ENCODE measurements at regions not wholly inside any gene's neighbourhood (a gene's known extent, or its start where the extent isn't known, plus 50 kb on each side); places are given as distances from the start of the nearest gene placed in this dataset.

DNA sequence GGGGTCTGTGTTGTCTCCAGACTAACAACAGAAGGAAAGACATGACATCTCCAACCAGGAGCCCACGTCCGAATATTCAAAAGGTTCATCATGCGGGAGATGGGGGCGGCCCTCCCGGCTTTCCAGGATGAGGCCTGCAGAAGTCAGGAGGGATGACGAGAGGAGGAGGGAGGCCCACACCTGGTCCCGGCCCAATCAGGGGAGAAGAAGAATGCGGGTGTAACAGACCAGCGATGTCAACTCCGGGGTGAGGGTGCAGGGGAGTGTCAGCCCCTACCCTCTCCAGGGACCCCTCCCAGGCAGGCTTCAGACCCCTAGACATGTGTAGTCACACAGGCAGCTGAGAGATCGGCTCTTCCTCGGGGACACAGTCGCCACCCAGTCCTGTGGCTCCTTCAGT, 275.3 kb upstream of the ZNF507 start:
- Histone ChIP-seq H3K9ac (ENCODE audit: low read depth, low read length) (no peak overlapping the region), H2AK9ac (replicated peaks; ENCODE audit: low read depth, low read length, poor library complexity) (no peak overlapping the region), H2BK5ac (ENCODE audit: low read depth, low read length, poor library complexity, severe bottlenecking) (no peak overlapping the region), H3K56ac (ENCODE audit: extremely low read depth, insufficient read depth, low read length) (no peak overlapping the region), H2AFZ (replicated peaks; ENCODE audit: low read length, poor library complexity) (no peak overlapping the region), H3K4me2 (ENCODE audit: low read depth, low read length) (no peak overlapping the region), H3K9me3 (ENCODE audit: control insufficient read depth, insufficient read depth, low read length) (peaks cover 9% of the 10 kb centered on the region), H4K91ac (ENCODE audit: insufficient read depth, low read depth, low read length) (no peak overlapping the region), H3K79me1 (ENCODE audit: low read depth in 1 of 2, low read length in 2 of 2) (no peaks in the 10 kb centered on the region), H4K5ac (ENCODE audit: low read depth, low read length) (no peak overlapping the region), H4K20me1 (ENCODE audit: insufficient read depth, low read length) (no peaks in the 10 kb centered on the region), H2BK15ac (ENCODE audit: low read depth, low read length) (no peak overlapping the region), H3K9me1 (ENCODE audit: insufficient read depth, low read length) (no peaks in the 10 kb centered on the region), H2BK20ac (ENCODE audit: low read depth, low read length) (no peak overlapping the region), H3K27me3 (ENCODE audit: control insufficient read depth, insufficient read depth, low read length) (no peaks in the 10 kb centered on the region), H3K4me1 (ENCODE audit: control insufficient read depth, insufficient read depth, low read length) (no peaks in the 10 kb centered on the region), H2AK5ac (ENCODE audit: low read depth, low read length) (no peak overlapping the region), H4K8ac (ENCODE audit: low read depth in 2 of 2, low read length in 2 of 2) (no peak overlapping the region), H3K14ac (replicated peaks; ENCODE audit: low read depth, low read length) (no peak overlapping the region), H3K23ac (ENCODE audit: low read depth, low read length) (no peak overlapping the region), H3K4me3 (ENCODE audit: insufficient read depth, low read depth, low read length) (no peak overlapping the region), H3K27ac (ENCODE audit: insufficient read depth, low read length) (no peak overlapping the region), H3K36me3 (ENCODE audit: control insufficient read depth, insufficient read depth, low read length) (no peaks in the 10 kb centered on the region), H3K4ac (ENCODE audit: low read depth, low read length) (no peak overlapping the region), H2BK120ac (ENCODE audit: low read depth, low read length) (no peak overlapping the region), H3K18ac (ENCODE audit: low read depth, low read length) (no peak overlapping the region)
- ChIA-PET POLR2A (ENCODE audit: unreplicated experiment) (no interaction called here), CTCF (no interaction called here)
- dilution Hi-C loops (cut with HindIII; ENCODE audit: low sequenced_read_pairs, unreplicated experiment) (no loop called here), intact Hi-C loops (cut with micrococcal nuclease) (no loop called here), in situ Hi-C loops (cut with MboI; ENCODE audit: low sequenced_read_pairs) (no loop called here)
- DNase-seq = no peak
- ATAC-seq (ENCODE audit: low read depth) = no peak
- TF ChIP-seq BHLHE40 (IDR thresholded peaks at IDR 0.05; ENCODE audit: low read depth, low read length) = no peak
- no peak for TF ChIP-seq FOS (IDR thresholded peaks at IDR 0.05; ENCODE audit: low read depth, low read length)
- no peak for TF ChIP-seq MAFK (IDR thresholded peaks at IDR 0.05; ENCODE audit: low read depth, low read length)
- TF ChIP-seq, protein P1, sequence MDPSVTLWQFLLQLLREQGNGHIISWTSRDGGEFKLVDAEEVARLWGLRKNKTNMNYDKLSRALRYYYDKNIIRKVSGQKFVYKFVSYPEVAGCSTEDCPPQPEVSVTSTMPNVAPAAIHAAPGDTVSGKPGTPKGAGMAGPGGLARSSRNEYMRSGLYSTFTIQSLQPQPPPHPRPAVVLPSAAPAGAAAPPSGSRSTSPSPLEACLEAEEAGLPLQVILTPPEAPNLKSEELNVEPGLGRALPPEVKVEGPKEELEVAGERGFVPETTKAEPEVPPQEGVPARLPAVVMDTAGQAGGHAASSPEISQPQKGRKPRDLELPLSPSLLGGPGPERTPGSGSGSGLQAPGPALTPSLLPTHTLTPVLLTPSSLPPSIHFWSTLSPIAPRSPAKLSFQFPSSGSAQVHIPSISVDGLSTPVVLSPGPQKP (IDR thresholded peaks at IDR 0.05; ENCODE audit: borderline replicate concordance, low read depth, low read length) = no peak
- no peak for TF ChIP-seq NFE2L2 (IDR thresholded peaks at IDR 0.05; ENCODE audit: low read depth, low read length)
- TF ChIP-seq, protein P2, sequence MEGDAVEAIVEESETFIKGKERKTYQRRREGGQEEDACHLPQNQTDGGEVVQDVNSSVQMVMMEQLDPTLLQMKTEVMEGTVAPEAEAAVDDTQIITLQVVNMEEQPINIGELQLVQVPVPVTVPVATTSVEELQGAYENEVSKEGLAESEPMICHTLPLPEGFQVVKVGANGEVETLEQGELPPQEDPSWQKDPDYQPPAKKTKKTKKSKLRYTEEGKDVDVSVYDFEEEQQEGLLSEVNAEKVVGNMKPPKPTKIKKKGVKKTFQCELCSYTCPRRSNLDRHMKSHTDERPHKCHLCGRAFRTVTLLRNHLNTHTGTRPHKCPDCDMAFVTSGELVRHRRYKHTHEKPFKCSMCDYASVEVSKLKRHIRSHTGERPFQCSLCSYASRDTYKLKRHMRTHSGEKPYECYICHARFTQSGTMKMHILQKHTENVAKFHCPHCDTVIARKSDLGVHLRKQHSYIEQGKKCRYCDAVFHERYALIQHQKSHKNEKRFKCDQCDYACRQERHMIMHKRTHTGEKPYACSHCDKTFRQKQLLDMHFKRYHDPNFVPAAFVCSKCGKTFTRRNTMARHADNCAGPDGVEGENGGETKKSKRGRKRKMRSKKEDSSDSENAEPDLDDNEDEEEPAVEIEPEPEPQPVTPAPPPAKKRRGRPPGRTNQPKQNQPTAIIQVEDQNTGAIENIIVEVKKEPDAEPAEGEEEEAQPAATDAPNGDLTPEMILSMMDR (conservative IDR thresholded peaks at IDR 0.05; ENCODE audit: low read depth, low read length) = no peak
- TF ChIP-seq CEBPB (IDR thresholded peaks at IDR 0.05; ENCODE audit: low read depth, low read length) = no peak
- no peak for TF ChIP-seq RAD21 (IDR thresholded peaks at IDR 0.05; ENCODE audit: low read length)
- TF ChIP-seq SMC3 (IDR thresholded peaks at IDR 0.05; ENCODE audit: low read depth, low read length) = no peak
- TF ChIP-seq MXI1 (IDR thresholded peaks at IDR 0.05; ENCODE audit: borderline replicate concordance, low read depth, low read length) = no peak
- TF ChIP-seq, protein P3, sequence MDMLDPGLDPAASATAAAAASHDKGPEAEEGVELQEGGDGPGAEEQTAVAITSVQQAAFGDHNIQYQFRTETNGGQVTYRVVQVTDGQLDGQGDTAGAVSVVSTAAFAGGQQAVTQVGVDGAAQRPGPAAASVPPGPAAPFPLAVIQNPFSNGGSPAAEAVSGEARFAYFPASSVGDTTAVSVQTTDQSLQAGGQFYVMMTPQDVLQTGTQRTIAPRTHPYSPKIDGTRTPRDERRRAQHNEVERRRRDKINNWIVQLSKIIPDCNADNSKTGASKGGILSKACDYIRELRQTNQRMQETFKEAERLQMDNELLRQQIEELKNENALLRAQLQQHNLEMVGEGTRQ (IDR thresholded peaks at IDR 0.05; ENCODE audit: low read depth, low read length) = no peak
- no peak for TF ChIP-seq CHD1 (IDR thresholded peaks at IDR 0.05; ENCODE audit: low read depth, low read length)
- TF ChIP-seq POLR2A (IDR thresholded peaks at IDR 0.05; ENCODE audit: low read depth, low read length) = no peak
- no peak for TF ChIP-seq RFX5 (IDR thresholded peaks at IDR 0.05; ENCODE audit: low read depth, low read length)
- WGBS, 2 experiments (ENCODE audit: extremely low coverage in 2 of 2, insufficient read length in 1 of 2) = 40% methylated on average over 2 of the region's 13 CpGs; no CpG with 5 or more reads in 1 of the 2 experiments
- no TSS peak for BruUV-seq (replicated peaks)

Data from IMR-90 (cell line).